AG04450 (cell line): ENCODE measurements at regions not wholly inside any gene's neighbourhood (a gene's known extent, or its start where the extent isn't known, plus 50 kb on each side); places are given as distances from the start of the nearest gene placed in this dataset.

Experiments
- CTCF ChIA-PET: fragments of 300-600, 350-600 bp; formaldehyde crosslinking; extraction: SDS; loops from one replicate; lab custom pipeline; 2022; ENCODE audit warnings: antibody characterized with exemption, inconsistent platforms; lab: Charles Lee
- POLR2A ChIA-PET: fragments of 350-600 bp; formaldehyde crosslinking; extraction: SDS; loops from one replicate; lab custom pipeline; 2021; ENCODE audit warnings: antibody characterized with exemption, inconsistent platforms; lab: Yijun Ruan, JAX
- DNase-seq: peaks from one replicate; pipeline ENCODE4 v3.0.0-alpha.2; 2011; ENCODE audit warnings: low read depth, low spot score
- H3K27ac ChIP-seq: one replicate; pipeline ENCODE4 v1.5.1; 2012; ENCODE audit warnings: low read depth, low read length, control low read depth
- H3K27me3 ChIP-seq: one replicate; pipeline ENCODE4 v1.6.0; 2012; ENCODE audit warnings: low read length; ENCODE audit not compliant: control insufficient read depth, insufficient read depth
- H3K4me3 ChIP-seq: 2 replicates; pipeline ENCODE4 v1.5.1; 2011; ENCODE audit warnings: mild to moderate bottlenecking, low read depth, low read length, control low read depth
- H3K9me3 ChIP-seq: 2 replicates; pipeline ENCODE4 v1.5.1; 2012; ENCODE audit warnings: low read length; ENCODE audit not compliant: control insufficient read depth, insufficient read depth
- CTCF ChIP-seq: IDR thresholded peaks from 2 replicates; pipeline ENCODE4 v1.5.1; 2011; ENCODE audit warnings: low read depth, low read length, control low read depth, inconsistent platforms

GRCh38 chr3:87359826-87360225 lies 83.4 kb upstream of the POU1F1 start:
- CTCF ChIA-PET = interaction anchor here (2.9 kb wide), 1 partner anchor 9 kb away, joined by 22 read pairs; no protein-coding TSS in a partner anchor
- no peak for TF ChIP-seq CTCF
- H3K4me3 ChIP-seq = no peak overlapping the region
- no peaks in the 10 kb centered on the region for H3K27me3 ChIP-seq
- no peak for DNase-seq
- H3K27ac ChIP-seq = no peak overlapping the region
- no peaks in the 10 kb centered on the region for H3K9me3 ChIP-seq
- POLR2A ChIA-PET = no interaction called here

GRCh38 chr3:87359025-87359424 lies 82.6 kb upstream of the POU1F1 start:
- POLR2A ChIA-PET = interaction anchor here (0.7 kb wide), 1 partner anchor 72 kb away, joined by 3 read pairs; no protein-coding TSS in a partner anchor
- H3K27ac ChIP-seq = no peak overlapping the region
- H3K4me3 ChIP-seq = no peak overlapping the region
- H3K9me3 ChIP-seq = no peaks in the 10 kb centered on the region
- CTCF ChIA-PET = interaction anchor here (2.9 kb wide), 1 partner anchor 9 kb away, joined by 22 read pairs; no protein-coding TSS in a partner anchor
- DNase-seq = no peak
- no peak for TF ChIP-seq CTCF
- H3K27me3 ChIP-seq = no peaks in the 10 kb centered on the region

- Histone ChIP-seq H3K27ac (no peak overlapping the region), H3K27me3 (no peaks in the 10 kb centered on the region), H3K4me3 (no peak overlapping the region), H3K9me3 (no peaks in the 10 kb centered on the region)
- TF ChIP-seq CTCF = no peak
- ChIA-PET POLR2A (no interaction called here), CTCF (interaction anchor here (1.6 to 2.9 kb wide), 2 partner anchors 8 to 60 kb away, joined by 6 to 22 read pairs; no protein-coding TSS in a partner anchor)
- no peak for DNase-seq
These were observed 81.7 kb upstream of the POU1F1 start for GRCh38 chr3:87358066-87358465.

GRCh38 chr3:87354398-87354797 lies 78.0 kb upstream of the POU1F1 start:
- Histone ChIP-seq H3K9me3 (no peaks in the 10 kb centered on the region), H3K4me3 (no peak overlapping the region), H3K27ac (no peak overlapping the region), H3K27me3 (no peaks in the 10 kb centered on the region)
- no peak for TF ChIP-seq CTCF
- ChIA-PET CTCF (interaction anchor here (1.1 kb wide), 1 partner anchor 648 kb away, joined by 3 read pairs; no protein-coding TSS in a partner anchor), POLR2A (no interaction called here)
- no peak for DNase-seq

GRCh38 chr3:87351937-87352336 lies 75.6 kb upstream of the POU1F1 start:
- POLR2A ChIA-PET = no interaction called here
- no peak for DNase-seq
- no peak overlapping the region for H3K27ac ChIP-seq
- CTCF ChIA-PET = interaction anchor here (1.2 to 4.0 kb wide), 15 partner anchors 8 to 854 kb away, joined by 4 to 89 read pairs (median 21); no protein-coding TSS in a partner anchor
- H3K9me3 ChIP-seq = no peaks in the 10 kb centered on the region
- no peaks in the 10 kb centered on the region for H3K27me3 ChIP-seq
- H3K4me3 ChIP-seq = no peak overlapping the region
- no peak for TF ChIP-seq CTCF
